HG03196 (cell line): ENCODE measurements at regions not wholly inside any gene's neighbourhood (a gene's known extent, or its start where the extent isn't known, plus 50 kb on each side); places are given as distances from the start of the nearest gene placed in this dataset.
"Not testable (repeated sequence)": the region's sequence is repeated elsewhere in the genome, so short reads cannot be mapped to it uniquely, and the experiment has no call there.

Experiments used
- ATAC-seq: cut with Tn5 transposase; IDR thresholded peaks from one replicate; pipeline ENCODE4 v1.9.1; 2021; ENCODE audit not compliant: unreplicated experiment

DNA sequence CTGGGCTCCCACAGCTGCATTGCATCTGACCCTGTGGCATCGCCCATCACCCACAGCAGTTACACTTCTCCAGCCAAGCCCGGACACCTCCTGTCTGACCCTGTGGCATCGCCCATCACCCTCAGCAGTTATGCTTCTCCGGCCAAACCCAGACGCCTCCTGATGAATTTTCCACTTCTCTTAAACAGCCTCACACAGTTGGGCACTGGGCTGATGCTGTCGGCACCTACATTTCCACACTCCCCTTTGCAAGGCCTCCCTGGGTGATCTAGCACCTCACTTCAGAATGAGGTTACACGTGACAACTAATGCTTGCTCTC lies 175.2 kb upstream of the ARID1B start:
- no peak for ATAC-seq

DNA sequence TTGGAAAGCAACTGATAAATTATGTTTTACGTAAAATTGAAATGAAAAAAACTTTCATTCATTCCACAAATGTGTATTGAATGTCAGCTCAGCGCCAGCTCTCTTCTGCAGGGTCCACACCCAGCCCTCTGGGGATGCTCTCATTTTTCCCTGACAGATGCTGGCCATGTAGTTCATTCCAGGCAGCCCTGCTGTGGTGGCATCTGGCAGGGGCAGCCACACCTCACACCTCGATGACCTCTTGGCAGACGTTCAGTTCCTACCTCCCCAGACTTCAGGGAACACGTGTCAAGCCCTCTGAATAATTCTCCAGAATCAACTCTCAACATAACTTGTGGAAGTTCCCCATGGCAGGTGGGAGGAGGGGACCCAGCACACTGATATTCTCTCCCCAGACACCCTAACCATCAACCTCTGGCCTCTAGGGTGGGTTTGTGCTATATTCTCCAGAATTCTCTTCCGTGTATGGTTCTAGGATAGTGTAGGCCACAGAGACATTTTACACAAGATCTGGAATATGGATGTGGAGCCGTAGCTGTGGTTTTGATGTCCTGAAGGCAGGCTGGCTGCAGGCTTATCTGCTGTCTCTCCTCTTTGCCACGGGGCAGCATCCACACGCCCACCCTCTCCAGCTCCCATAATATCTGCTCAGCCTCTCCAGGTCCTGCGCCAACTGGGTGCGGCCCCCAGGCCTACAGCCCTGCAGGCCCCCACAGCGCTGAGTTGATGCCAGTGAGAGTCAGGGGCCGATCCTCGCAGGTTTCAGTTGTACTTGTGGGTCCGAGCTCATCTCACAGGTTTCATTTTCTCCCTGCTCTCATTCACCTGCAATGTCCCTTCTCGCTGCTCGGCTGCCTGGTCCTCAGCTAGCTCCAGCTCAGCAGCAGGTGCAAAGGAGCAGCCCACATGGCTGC lies 175.8 kb upstream of the ARID1B start:
- no peak for ATAC-seq

DNA sequence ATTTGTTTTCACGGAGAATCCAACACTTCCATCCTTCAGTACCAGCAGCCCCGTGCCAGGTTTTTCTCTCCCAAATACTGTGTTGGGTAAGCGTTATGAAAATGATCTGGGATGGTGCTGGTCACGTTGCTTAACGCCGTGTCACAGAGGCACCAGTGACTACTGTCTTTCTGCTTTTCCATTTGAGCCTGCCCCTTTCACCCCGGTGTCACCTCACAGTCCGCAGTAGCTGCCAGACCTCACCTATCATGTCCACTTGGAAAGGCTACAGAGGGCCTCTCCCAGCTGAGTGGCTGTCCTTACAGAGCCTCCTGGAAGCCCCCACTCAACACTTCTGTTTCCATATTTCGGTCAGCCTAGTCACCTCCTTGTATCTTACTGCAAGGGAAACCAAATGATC lies 176.5 kb upstream of the ARID1B start:
- ATAC-seq: no peak

DNA sequence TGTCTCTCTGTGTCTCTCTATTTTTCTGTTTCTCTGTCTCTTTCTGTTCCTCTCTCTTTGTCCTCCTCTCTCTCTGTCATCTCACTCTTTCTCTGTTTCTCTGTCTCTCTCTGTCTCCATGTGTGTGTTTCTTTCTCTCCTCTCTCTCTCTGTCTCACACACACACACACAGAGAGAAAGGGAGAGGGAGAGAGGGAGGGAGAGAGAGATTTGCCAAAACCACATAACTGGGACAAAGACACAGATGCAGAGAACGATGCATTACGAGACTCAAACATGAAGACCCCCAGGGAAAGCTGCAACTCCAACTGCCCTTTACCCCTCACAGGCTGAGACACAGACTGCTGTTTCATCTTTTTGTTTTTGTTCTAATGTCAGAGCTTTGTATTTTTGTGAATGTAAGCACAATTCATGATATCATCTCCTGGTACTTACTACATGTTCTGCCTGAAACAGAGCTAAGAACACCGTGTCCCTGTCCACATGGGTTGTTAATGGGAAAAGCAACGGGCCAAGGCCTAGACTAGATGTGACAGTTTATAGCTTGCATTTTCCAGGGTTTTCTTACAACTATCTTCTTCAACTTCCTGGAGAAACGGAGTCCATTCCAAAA lies 177.1 kb upstream of the ARID1B start:
- no peak for ATAC-seq

DNA sequence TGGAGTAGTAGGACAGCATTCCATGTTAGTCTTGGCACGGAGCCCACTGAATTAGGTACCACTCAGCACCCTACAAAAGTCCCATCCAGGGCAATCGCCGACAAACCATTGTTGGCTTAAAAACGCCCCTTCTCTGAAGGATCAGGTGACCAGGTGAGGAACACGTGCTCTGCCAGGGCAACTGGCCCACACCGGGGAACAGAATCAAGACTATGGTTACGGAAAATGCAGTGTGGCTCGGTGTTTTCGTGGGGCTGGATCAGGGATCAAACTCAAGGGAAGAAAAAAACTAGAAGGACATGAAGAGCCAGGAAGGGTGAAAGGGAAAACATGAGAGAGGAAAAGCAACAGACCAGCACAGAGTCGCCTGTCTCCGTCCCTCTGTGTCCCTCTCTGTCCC lies 177.8 kb upstream of the ARID1B start:
- ATAC-seq: no peak

DNA sequence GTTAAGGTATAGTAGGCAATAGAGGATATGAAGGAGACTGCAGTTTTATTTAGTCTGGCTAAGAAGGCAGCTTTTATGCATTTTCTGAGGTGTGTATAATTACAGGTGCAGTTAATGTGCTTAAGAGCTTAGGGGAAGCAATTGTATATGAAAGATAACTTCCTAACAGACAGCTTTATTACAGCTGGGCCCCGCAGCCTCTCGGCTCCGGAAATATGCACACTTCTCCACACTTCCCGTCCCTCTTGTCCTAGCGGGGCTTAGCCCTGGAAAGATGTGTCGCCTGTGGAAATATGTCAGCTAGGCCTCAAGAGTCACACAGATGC lies 178.4 kb upstream of the ARID1B start:
- no peak for ATAC-seq

DNA sequence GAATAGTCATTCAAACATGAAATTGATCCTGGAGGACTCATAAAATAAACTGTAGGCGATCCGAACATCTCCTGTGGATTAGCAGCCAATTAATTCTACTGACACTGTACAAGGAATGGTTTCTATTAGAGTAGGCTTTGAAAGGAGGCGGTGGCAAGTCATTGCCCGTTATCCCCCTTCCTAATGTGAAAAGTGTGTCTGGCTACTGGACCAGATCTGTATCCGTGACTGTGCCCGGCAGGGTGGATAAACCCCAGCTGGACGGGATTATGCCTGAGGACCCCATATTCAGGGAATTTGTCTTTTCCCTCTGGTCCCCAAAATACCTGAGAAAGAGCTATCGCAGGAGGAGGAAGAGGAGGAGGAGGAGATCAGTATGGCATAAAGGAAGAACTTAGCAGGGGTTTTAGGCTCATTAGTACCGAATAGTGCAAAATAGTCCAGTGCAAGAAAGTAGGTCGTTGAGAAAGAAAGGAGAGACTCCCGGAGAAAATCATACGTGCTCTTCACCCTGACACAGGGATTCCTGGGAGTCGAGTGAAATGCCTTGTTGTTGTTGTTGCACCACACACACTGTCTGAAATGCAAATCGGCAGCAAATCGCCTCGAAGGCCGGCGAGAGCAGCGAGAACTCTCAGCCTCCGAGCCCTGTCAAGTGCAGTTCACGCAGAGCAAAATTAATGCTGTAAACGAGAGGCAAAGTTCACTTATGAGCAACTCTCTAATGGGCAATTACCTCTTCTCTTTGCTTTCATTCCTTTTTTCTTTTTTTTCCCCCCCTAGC lies 178.9 kb upstream of the ARID1B start:
- no peak for ATAC-seq

DNA sequence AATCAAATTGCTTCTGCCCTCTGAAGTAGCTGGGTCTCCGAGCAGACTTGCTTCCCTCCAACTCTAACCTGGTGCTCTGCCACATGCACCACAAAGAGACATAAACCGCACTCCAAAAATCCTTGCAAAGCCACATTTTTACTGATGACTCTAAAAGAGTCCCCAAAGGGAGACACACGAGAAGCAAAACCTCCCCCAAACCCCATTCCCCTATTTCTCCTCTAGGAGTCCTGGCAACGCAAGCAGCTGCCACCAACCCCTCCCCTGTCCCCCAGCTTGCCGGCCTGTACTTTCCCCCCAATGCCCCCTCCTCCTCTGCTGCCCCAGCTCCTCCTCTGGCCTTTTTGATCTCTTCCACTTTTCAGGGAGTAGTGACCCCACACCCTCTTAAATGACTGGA lies 180.1 kb upstream of the ARID1B start:
- no peak for ATAC-seq

DNA sequence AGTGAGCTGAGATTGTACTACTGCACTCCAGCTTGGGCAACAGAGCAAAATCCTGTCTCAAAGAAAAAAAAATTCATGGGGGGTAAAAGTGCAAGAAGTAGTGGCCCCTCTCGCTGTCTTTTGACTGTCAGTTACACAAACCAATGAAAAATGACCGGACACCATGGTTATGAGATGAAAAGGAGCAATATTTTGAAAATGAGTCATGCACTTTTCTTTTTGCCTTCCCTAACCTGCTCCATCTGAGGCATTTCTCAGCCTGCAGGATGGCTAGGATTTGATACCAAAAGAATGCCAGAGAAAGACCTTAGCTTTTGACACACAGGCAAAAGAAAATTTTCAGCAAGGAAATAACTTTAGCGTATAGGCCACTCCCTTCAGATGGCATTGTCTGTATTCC lies 181.7 kb upstream of the ARID1B start:
- no peak for ATAC-seq

DNA sequence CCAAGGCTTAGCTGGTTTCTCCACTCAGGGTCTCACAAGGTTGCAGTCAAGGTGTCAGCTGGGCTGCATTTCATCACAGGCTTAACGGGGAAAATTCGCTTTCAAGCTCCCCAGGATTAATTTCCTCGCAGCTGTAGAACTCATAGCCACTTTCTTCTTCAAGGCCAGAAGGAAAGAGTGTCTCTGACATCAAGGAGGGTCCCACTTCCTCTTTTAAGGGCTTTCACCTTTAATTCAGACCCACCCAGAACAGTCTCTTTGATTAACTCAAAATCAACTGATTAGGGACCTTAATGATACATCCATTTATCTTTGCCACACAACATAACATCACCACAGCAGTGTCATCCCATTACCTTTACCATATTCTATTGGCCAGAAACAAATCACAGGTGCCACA lies 183.3 kb upstream of the ARID1B start:
- ATAC-seq: no peak

DNA sequence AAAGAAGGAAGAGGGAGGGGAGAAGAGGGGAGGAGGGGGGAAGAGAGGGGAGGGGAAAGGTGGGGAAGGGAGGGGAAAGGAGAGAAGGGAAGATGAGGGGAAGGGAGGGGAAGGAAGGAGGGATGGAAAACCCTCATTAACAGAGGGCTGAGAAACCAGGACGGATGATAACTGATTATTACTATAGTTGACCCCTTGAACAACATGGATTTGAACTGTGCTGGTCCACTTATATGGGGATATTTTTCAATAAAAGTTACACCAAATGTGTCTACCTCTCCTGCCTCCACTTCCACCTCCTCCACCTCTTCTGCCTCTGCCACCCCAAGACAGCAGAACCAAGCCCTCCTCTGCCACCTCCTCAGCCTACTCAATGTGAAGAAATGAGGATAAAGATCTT lies 184.1 kb upstream of the ARID1B start:
- ATAC-seq: no peak

DNA sequence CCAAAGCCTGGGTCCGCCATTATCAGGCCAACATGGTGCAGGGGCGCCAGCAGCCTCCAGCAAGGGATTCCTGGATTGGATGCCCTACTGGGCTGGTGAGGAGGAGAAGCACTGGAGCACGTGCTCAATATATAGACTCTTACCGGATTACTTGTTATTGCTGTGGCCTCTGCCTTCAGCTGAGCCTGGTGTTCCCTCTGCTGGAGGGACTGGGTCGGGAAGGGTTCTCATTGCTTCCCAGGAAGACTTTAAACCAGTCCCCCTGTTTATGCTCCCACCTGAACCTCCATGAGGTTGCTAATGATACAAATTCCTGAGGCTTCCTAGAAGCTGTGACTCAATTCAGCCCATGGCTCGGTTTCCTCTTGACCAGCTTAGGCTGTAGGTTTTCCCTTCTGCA lies 186.7 kb upstream of the ARID1B start:
- ATAC-seq: no peak

DNA sequence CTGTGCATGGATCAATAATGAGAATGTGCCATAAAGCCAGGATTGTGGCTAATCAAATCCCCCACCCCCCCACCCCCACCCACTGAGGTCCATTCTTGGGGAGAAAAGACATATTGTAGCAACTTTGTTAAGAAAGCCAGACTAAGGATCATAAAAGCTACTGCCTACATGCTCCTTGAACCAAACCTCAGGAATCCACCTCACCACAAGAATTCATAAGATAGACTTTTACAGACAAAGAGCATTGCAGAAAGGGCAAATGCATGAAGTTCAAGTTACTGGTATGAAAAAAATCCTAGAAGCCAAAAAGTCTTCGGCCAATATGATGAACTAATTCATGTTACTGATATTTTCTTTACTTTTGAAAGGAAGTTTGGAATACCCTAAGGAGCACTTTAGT lies 187.9 kb upstream of the ARID1B start:
- ATAC-seq: no peak

DNA sequence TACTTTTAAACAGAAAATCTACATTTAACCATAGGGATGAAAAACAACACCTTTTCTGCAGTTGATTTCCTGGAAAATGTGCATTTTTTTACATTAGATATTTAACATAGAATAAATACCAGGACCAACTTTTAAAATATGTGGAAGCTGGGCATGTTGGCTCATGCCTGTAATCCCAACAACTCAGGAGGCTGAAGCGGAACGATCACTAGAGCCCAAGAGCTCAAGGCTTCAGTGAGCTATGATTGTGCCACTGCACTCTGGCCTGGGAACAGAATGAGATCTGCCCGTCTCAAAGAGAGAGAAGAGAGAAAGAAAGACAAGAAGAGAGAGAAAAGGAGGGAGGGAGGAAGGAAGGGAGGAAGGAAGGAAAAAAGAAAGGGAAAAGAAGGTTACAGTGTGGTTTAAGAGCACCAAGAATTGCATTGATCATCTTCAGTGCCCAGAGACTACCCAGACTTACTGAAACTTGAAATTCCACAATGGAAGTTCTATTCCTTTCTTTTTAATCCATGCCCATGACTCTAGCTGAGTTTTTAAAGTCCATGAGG lies 189.4 kb upstream of the ARID1B start:
- no peak for ATAC-seq

DNA sequence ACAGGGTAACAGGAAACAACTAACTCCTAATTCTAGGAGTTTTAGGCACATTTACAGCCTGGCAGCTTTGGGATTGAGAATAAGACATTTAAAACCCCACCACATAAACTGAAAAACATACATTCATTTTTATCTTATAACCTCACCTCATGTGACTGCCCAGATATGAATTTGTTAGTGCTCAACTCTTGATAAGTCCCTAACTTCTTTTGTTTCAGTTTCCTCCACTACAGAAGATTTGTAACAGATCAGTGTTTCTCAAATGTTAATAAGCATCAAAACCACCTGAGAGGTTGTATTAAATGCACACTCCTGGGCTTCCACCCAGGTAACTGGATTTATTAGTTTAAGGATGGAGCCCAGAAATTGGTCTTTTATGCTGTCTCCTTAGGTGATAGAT lies 190.1 kb upstream of the ARID1B start:
- no peak for ATAC-seq

DNA sequence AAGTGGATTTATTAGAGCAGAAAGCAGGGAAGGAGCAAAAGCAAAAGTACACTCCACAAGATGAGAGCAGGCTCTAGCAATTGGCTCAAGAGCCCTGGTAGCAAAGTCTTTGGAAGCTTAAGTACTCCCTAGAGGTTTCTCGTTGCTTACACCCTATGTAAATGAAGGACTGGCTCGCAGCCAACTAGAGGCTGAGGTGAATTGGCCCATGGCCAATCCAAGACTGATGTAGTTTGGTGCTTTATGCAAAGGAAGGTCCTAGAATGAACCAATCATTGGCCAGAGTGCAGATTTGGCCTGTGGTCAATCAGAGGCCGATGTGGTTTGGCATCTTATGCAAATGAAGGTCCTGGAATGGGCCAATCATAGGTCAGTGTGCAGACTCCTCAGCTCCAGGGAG lies 191.3 kb upstream of the ARID1B start:
- no peak for ATAC-seq

DNA sequence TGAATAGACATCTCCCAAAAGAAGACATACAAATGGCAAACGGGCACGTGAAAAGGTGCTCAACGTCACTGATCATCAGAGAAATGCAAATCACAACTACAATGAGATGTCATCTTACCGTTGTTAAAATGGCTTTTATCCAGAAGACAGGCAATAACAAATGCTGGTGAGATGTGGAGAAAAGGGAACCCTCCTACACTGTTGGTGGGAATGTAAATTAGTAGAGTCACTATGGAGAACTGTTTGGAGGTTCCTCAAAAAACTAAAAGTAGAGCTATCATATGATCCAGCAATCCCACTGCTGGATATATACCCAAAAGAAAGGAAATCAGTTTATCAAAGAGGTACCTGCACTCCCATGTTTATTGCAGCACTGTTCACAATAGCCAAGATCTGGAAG lies 193.1 kb upstream of the ARID1B start:
- not testable (repeated sequence) for ATAC-seq

DNA sequence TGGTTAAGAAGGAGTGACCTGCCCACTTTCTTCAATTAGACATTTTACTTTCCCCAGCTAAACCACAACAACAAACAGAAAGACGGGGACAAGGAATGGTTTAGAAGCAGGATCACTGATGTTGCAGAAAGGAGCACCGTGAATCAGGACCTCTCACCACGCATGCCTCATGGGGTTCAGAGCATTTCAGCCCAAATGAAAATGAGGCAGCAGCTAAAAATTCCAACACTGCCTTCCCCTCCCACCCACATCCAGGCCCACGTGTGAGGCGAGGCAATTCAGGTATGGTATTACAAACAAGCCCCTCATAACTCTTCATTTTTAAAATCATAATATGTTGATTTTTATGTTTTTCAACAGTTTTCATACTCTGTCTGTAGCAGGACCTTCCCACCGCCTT lies 194.1 kb upstream of the ARID1B start:
- ATAC-seq: no peak

DNA sequence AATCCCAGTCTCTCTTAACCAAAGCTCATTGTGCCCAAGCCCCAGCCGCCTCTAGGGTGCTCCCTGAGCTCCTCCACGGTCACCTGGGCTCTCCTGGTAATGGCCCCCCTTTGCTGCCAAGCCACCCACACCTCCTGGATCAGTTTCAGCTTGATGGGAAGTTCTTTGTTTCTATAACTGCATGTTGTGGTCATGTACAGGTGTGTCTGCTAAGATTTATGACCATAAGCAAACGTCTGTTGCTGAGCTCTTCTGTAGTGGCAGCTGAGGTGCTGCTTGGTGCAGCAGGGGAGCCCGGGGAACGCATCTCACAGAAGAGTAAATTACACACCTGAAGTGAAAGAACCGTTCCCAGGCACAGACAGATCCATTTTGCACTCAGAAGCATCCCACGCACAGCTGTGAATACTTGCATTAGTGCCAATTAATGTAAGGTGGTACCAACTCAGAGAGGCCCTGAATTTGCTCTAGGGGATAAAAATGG lies 194.6 kb upstream of the ARID1B start:
- ATAC-seq: no peak

DNA sequence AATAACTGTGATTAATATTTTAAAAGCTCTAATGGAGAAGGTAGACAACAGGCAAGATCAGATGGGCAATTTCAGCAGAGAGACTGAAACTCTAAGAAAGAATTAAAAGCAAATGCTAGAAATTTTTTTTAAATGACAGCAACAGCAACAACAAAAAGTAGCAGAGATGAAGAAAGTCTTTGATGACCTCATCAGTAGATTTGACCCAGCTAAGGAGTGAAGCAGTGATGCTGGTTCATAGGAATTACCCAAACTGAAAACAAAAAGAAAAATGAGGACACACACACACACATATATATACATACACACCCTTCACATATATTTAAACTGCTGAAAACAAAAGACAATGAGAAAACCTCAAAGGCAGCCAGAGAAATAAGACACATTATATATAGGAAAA lies 197.6 kb upstream of the ARID1B start:
- no peak for ATAC-seq

DNA sequence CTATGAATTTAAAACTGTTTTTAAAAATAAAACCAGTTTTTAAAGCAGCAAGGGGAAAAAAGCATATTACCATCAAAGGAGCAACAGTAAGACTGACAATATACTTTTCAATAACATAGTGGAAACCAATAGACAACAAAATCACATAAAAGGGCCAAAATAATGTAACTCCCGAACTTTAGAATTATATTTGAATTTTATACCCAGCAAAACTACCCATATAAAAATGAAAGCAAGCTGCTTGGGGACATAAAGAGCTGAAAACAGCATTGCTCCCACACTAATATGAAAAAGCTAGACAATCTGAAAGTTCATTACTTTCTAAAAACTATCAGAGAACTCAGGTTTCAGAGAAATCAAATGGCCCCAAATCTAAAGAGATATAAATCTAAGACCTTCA lies 199.4 kb upstream of the ARID1B start:
- ATAC-seq: no peak

DNA sequence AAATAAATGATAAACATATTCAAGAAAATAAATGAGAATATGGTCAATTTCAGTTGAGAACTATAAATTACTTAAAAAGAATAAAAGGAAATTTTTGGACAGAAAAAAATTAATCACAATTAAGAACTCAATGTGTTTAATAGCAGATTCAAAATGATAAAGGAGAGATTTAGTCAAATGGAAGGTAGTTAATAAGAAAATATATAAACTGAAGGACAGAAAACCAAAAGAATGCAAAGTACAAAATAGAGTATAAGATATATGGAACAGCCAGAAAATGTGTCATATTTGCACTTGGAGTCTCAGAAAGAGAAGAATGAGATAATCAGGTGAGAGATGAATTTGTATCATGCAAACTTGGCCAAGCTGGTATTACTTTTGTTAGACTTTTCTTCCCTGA lies 201.8 kb upstream of the ARID1B start:
- ATAC-seq: no peak
